ENCODE measurements at regions not wholly inside any gene's neighbourhood (a gene's known extent, or its start where the extent isn't known, plus 50 kb on each side); places are given as distances from the start of the nearest gene placed in this dataset.

GRCh38 chr2:236816197-236817170, 246.9 kb downstream of the ACKR3 start:
- in situ Hi-C loops (cut with MboI) (no loop called here), intact Hi-C loops (cut with micrococcal nuclease) (no loop called here)
- POLR2A ChIA-PET, result no interaction called here
- Histone ChIP-seq H3K9me3 (replicated peaks; ENCODE audit: control insufficient read depth, insufficient read depth, low read depth, low read length) (no peaks in the 10 kb centered on the region), H3K36me3 (ENCODE audit: control insufficient read depth, insufficient read depth, low read length) (no peaks in the 10 kb centered on the region), H3K9me1 (ENCODE audit: control insufficient read depth, insufficient read depth, low read length) (no peaks in the 10 kb centered on the region), H3K4me3 (no peak overlapping the region), H3K79me2 (ENCODE audit: control insufficient read depth, insufficient read depth, low read length) (no peaks in the 10 kb centered on the region), H3K4me2 (ENCODE audit: insufficient read depth, low read length) (no peak overlapping the region), H3K9ac (ENCODE audit: insufficient read depth in 1 of 2, low read depth in 2 of 2, low read length in 2 of 2) (no peak overlapping the region), H3K27me3 (ENCODE audit: control insufficient read depth in 2 of 2, insufficient read depth in 2 of 2, low read length in 2 of 2) (no peaks in the 10 kb centered on the region; a peak in 1 of 5 replicates), H2AFZ (ENCODE audit: low read depth, low read length) (no peak overlapping the region), H3K4me1 (replicated peaks in 1 of 2; ENCODE audit: control insufficient read depth in 2 of 2, insufficient read depth in 2 of 2, low read length in 2 of 2) (no peaks in the 10 kb centered on the region), H3K27ac (ENCODE audit: extremely low read depth, low read depth, low read length) (no peak overlapping the region), H4K20me1 (replicated peaks; ENCODE audit: control insufficient read depth, insufficient read depth, low read length) (no peaks in the 10 kb centered on the region)
- TF ChIP-seq CHD2 (IDR thresholded peaks at IDR 0.05; ENCODE audit: low read depth, low read length), result 0 out of 2 replicates have a peak, but pooled peaks have one; percentile 31
- no peak for TF ChIP-seq ZBTB17 (CRISPR knock-in tag; IDR thresholded peaks at IDR 0.05)
- TF ChIP-seq SRSF7 (optimal IDR thresholded peaks at IDR 0.05; ENCODE audit: low read depth, low read length), result no peak
- DNase-seq (ENCODE audit: extremely low read depth in 1 of 4, low spot score in 3 of 4) (no peak), FAIRE-seq (no peak), ATAC-seq (no peak)
- no TSS peak for BruUV-seq (replicated peaks)
- 1% methylated on average over 23 of the region's 24 CpGs for WGBS (ENCODE audit: insufficient coverage, low coverage, missing lambda C conversion rate)
- CTCF ChIA-PET (ENCODE audit: low intra/inter-chr PET ratio), result no interaction called here

GRCh38 chr2:236818281-236819045, 248.8 kb downstream of the ACKR3 start:
- POLR2A ChIA-PET, result no interaction called here
- intact Hi-C loops (cut with micrococcal nuclease), result no loop called here
- H3K9ac ChIP-seq (ENCODE audit: insufficient read depth in 1 of 2, low read depth in 2 of 2, low read length in 2 of 2), result no peak overlapping the region
- TF ChIP-seq ELF1 (tag; IDR thresholded peaks at IDR 0.05) (no peak), RHOXF2B (CRISPR knock-in tag; conservative IDR thresholded peaks at IDR 0.05) (no peak), CXXC5 (CRISPR knock-in tag; IDR thresholded peaks at IDR 0.05) (no peak), AFF4 (CRISPR knock-in tag; IDR thresholded peaks at IDR 0.05) (no peak), HCFC1 (IDR thresholded peaks at IDR 0.05; ENCODE audit: low read depth, low read length) (no peak), ELK1 (CRISPR knock-in tag; IDR thresholded peaks at IDR 0.05) (no peak), CBX5 (IDR thresholded peaks at IDR 0.05; ENCODE audit: borderline replicate concordance, low read depth) (no peak)

More at GRCh38 chr2:236818281-236819045, 248.8 kb downstream of the ACKR3 start:
- Histone ChIP-seq H4K20me1 (replicated peaks; ENCODE audit: control insufficient read depth, insufficient read depth, low read length) (no peaks in the 10 kb centered on the region), H3K4me2 (ENCODE audit: insufficient read depth, low read length) (no peak overlapping the region), H2AFZ (ENCODE audit: low read depth, low read length) (no peak overlapping the region), H3K4me3 (no peak overlapping the region), H3K79me2 (ENCODE audit: control insufficient read depth, insufficient read depth, low read length) (no peaks in the 10 kb centered on the region), H3K4me1 (replicated peaks in 1 of 2; ENCODE audit: control insufficient read depth in 2 of 2, insufficient read depth in 2 of 2, low read length in 2 of 2) (no peaks in the 10 kb centered on the region; a peak in 1 of 5 replicates), H3K9me3 (replicated peaks; ENCODE audit: control insufficient read depth, insufficient read depth, low read depth, low read length) (no peaks in the 10 kb centered on the region), H3K9me1 (ENCODE audit: control insufficient read depth, insufficient read depth, low read length) (no peaks in the 10 kb centered on the region), H3K27me3 (ENCODE audit: control insufficient read depth in 2 of 2, insufficient read depth in 2 of 2, low read length in 2 of 2) (no peaks in the 10 kb centered on the region), H3K36me3 (ENCODE audit: control insufficient read depth, insufficient read depth, low read length) (no peaks in the 10 kb centered on the region), H3K27ac (ENCODE audit: extremely low read depth, low read depth, low read length) (no peak overlapping the region)
- ATAC-seq (no peak), FAIRE-seq (no peak), DNase-seq (ENCODE audit: extremely low read depth in 1 of 4, low spot score in 3 of 4) (no peak)
- WGBS (ENCODE audit: insufficient coverage, low coverage, missing lambda C conversion rate), result 1% methylated on average over 11 of the region's 15 CpGs
- CTCF ChIA-PET (ENCODE audit: low intra/inter-chr PET ratio), result no interaction called here
- in situ Hi-C loops (cut with MboI), result no loop called here
- BruUV-seq (replicated peaks), result no TSS peak

Data from K562 (cell line).